ENCODE measurements at regions not wholly inside any gene's neighbourhood (a gene's known extent, or its start where the extent isn't known, plus 50 kb on each side); places are given as distances from the start of the nearest gene placed in this dataset.

- no peak for TF ChIP-seq EZH2 (IDR thresholded peaks at IDR 0.05; ENCODE audit: insufficient read depth, poor library complexity, severe bottlenecking)
- no peak for TF ChIP-seq EZH2phosphoT487 (IDR thresholded peaks at IDR 0.05; ENCODE audit: insufficient read depth, low read depth)
These were observed 1490.8 kb upstream of the TMEM132C start for GRCh38 chr12:126776026-126776655.

Measured in GM23248 (cell line).